ENCODE measurements at regions not wholly inside any gene's neighbourhood (a gene's known extent, or its start where the extent isn't known, plus 50 kb on each side); places are given as distances from the start of the nearest gene placed in this dataset.
"Not testable (repeated sequence)": the region's sequence is repeated elsewhere in the genome, so short reads cannot be mapped to it uniquely, and the experiment has no call there.

- peaks cover 0 to 13% of the 10 kb centered on the region in 2 donors for H3K9me3 ChIP-seq (ENCODE audit: control insufficient read depth in 2 of 2, insufficient read depth in 1 of 2, low read depth in 1 of 2, low read length in 1 of 2)
- no peaks in the 10 kb centered on the region for H3K36me3 ChIP-seq (ENCODE audit: control insufficient read depth in 3 of 3, insufficient read depth in 2 of 3, low read depth in 1 of 3, low read length in 3 of 3)
- FAIRE-seq, result no peak
- no peak overlapping the region for H3K27ac ChIP-seq (ENCODE audit: low read depth in 1 of 3, low read length in 2 of 3)
- no peaks in the 10 kb centered on the region for H3K27me3 ChIP-seq (ENCODE audit: control insufficient read depth in 3 of 3, insufficient read depth in 3 of 3, low read length in 3 of 3)
- no peaks in the 10 kb centered on the region for H3K4me1 ChIP-seq (ENCODE audit: control insufficient read depth in 3 of 3, insufficient read depth in 2 of 3, low read depth in 1 of 3, low read length in 2 of 3)
- no peak overlapping the region for H3K4me3 ChIP-seq (ENCODE audit: low read depth in 1 of 3, low read length in 3 of 3)
- DNase-seq, result no peak
These were observed 643.2 kb upstream of the SYNCRIP start for GRCh38 chr6:86285876-86286275.

- DNase-seq; H3K27ac ChIP-seq (ENCODE audit: low read depth in 1 of 3, low read length in 2 of 3); H3K4me1 ChIP-seq (ENCODE audit: control insufficient read depth in 3 of 3, insufficient read depth in 2 of 3, low read depth in 1 of 3, low read length in 2 of 3); FAIRE-seq; H3K27me3 ChIP-seq (ENCODE audit: control insufficient read depth in 3 of 3, insufficient read depth in 3 of 3, low read length in 3 of 3); H3K4me3 ChIP-seq (ENCODE audit: low read depth in 1 of 3, low read length in 3 of 3); H3K36me3 ChIP-seq (ENCODE audit: control insufficient read depth in 3 of 3, insufficient read depth in 2 of 3, low read depth in 1 of 3, low read length in 3 of 3): not testable (repeated sequence)
- H3K9me3 ChIP-seq (ENCODE audit: control insufficient read depth in 2 of 2, insufficient read depth in 1 of 2, low read depth in 1 of 2, low read length in 1 of 2), result peaks cover 0 to 13% of the 10 kb centered on the region in 2 donors
- WGBS, 3 donors, result 92 to 93% (median 92%) methylated on average over 16 to 22 of the region's 22 CpGs
These were observed 642.3 kb upstream of the SYNCRIP start for GRCh38 chr6:86284809-86285480.

GRCh38 chr6:86283596-86283995 lies 640.9 kb upstream of the SYNCRIP start:
- H3K27me3 ChIP-seq (ENCODE audit: control insufficient read depth in 3 of 3, insufficient read depth in 3 of 3, low read length in 3 of 3); DNase-seq; H3K27ac ChIP-seq (ENCODE audit: low read depth in 1 of 3, low read length in 2 of 3); FAIRE-seq; H3K36me3 ChIP-seq (ENCODE audit: control insufficient read depth in 3 of 3, insufficient read depth in 2 of 3, low read depth in 1 of 3, low read length in 3 of 3); H3K4me3 ChIP-seq (ENCODE audit: low read depth in 1 of 3, low read length in 3 of 3); H3K4me1 ChIP-seq (ENCODE audit: control insufficient read depth in 3 of 3, insufficient read depth in 2 of 3, low read depth in 1 of 3, low read length in 2 of 3): not testable (repeated sequence)
- 76 to 85% (median 82%) methylated on average over 6 of the region's 6 CpGs for WGBS, 3 donors
- peaks cover 0 to 13% of the 10 kb centered on the region in 2 donors for H3K9me3 ChIP-seq (ENCODE audit: control insufficient read depth in 2 of 2, insufficient read depth in 1 of 2, low read depth in 1 of 2, low read length in 1 of 2)

GRCh38 chr6:86276056-86276455 lies 633.4 kb upstream of the SYNCRIP start:
- no peaks in the 10 kb centered on the region for H3K36me3 ChIP-seq (ENCODE audit: control insufficient read depth in 3 of 3, insufficient read depth in 2 of 3, low read depth in 1 of 3, low read length in 3 of 3)
- no peak overlapping the region for H3K4me3 ChIP-seq (ENCODE audit: low read depth in 1 of 3, low read length in 3 of 3)
- no peaks in the 10 kb centered on the region for H3K4me1 ChIP-seq (ENCODE audit: control insufficient read depth in 3 of 3, insufficient read depth in 2 of 3, low read depth in 1 of 3, low read length in 2 of 3)
- no peak for DNase-seq
- H3K27me3 ChIP-seq (ENCODE audit: control insufficient read depth in 3 of 3, insufficient read depth in 3 of 3, low read length in 3 of 3), result no peaks in the 10 kb centered on the region
- H3K9me3 ChIP-seq (ENCODE audit: control insufficient read depth in 2 of 2, insufficient read depth in 1 of 2, low read depth in 1 of 2, low read length in 1 of 2), result peaks cover 2 to 17% of the 10 kb centered on the region in 2 donors
- WGBS, 3 donors, result 81 to 86% (median 85%) methylated on average over 5 of the region's 5 CpGs
- no peak overlapping the region for H3K27ac ChIP-seq (ENCODE audit: low read depth in 1 of 3, low read length in 2 of 3)
- no peak for FAIRE-seq

- Histone ChIP-seq H3K9me3 (ENCODE audit: control insufficient read depth in 2 of 2, insufficient read depth in 1 of 2, low read depth in 1 of 2, low read length in 1 of 2) (peaks cover 2 to 17% of the 10 kb centered on the region in 2 donors), H3K36me3 (ENCODE audit: control insufficient read depth in 3 of 3, insufficient read depth in 2 of 3, low read depth in 1 of 3, low read length in 3 of 3) (no peaks in the 10 kb centered on the region), H3K4me1 (ENCODE audit: control insufficient read depth in 3 of 3, insufficient read depth in 2 of 3, low read depth in 1 of 3, low read length in 2 of 3) (no peaks in the 10 kb centered on the region), H3K4me3 (ENCODE audit: low read depth in 1 of 3, low read length in 3 of 3) (no peak overlapping the region), H3K27ac (ENCODE audit: low read depth in 1 of 3, low read length in 2 of 3) (no peak overlapping the region), H3K27me3 (ENCODE audit: control insufficient read depth in 3 of 3, insufficient read depth in 3 of 3, low read length in 3 of 3) (no peaks in the 10 kb centered on the region)
- 51 to 73% (median 61%) methylated on average over 2 of the region's 2 CpGs for WGBS, 3 donors
- DNase-seq, result no peak
- no peak for FAIRE-seq
These were observed 631.2 kb upstream of the SYNCRIP start for GRCh38 chr6:86273936-86274335.

- no peaks in the 10 kb centered on the region for H3K9me3 ChIP-seq (ENCODE audit: control insufficient read depth in 2 of 2, insufficient read depth in 1 of 2, low read depth in 1 of 2, low read length in 1 of 2)
- H3K27me3 ChIP-seq (ENCODE audit: control insufficient read depth in 3 of 3, insufficient read depth in 3 of 3, low read length in 3 of 3), result no peaks in the 10 kb centered on the region
- no peak overlapping the region for H3K27ac ChIP-seq (ENCODE audit: low read depth in 1 of 3, low read length in 2 of 3)
- H3K4me1 ChIP-seq (ENCODE audit: control insufficient read depth in 3 of 3, insufficient read depth in 2 of 3, low read depth in 1 of 3, low read length in 2 of 3), result no peaks in the 10 kb centered on the region
- H3K4me3 ChIP-seq (ENCODE audit: low read depth in 1 of 3, low read length in 3 of 3), result no peak overlapping the region
- DNase-seq (no peak), FAIRE-seq (no peak)
- whole genome bisulfite sequencing, 3 donors, result 37 to 51% (median 46%) methylated on average over 4 of the region's 4 CpGs
- no peaks in the 10 kb centered on the region for H3K36me3 ChIP-seq (ENCODE audit: control insufficient read depth in 3 of 3, insufficient read depth in 2 of 3, low read depth in 1 of 3, low read length in 3 of 3)
These were observed 614.0 kb upstream of the SYNCRIP start for GRCh38 chr6:86256615-86257187.

GRCh38 chr6:86255973-86256372 lies 613.3 kb upstream of the SYNCRIP start:
- Histone ChIP-seq H3K9me3 (ENCODE audit: control insufficient read depth in 2 of 2, insufficient read depth in 1 of 2, low read depth in 1 of 2, low read length in 1 of 2) (no peaks in the 10 kb centered on the region), H3K27me3 (ENCODE audit: control insufficient read depth in 3 of 3, insufficient read depth in 3 of 3, low read length in 3 of 3) (no peaks in the 10 kb centered on the region), H3K4me3 (ENCODE audit: low read depth in 1 of 3, low read length in 3 of 3) (no peak overlapping the region), H3K27ac (ENCODE audit: low read depth in 1 of 3, low read length in 2 of 3) (no peak overlapping the region), H3K36me3 (ENCODE audit: control insufficient read depth in 3 of 3, insufficient read depth in 2 of 3, low read depth in 1 of 3, low read length in 3 of 3) (no peaks in the 10 kb centered on the region), H3K4me1 (ENCODE audit: control insufficient read depth in 3 of 3, insufficient read depth in 2 of 3, low read depth in 1 of 3, low read length in 2 of 3) (no peaks in the 10 kb centered on the region)
- DNase-seq (peak in 1 of 2 donors; percentile 21), FAIRE-seq (no peak)
- WGBS, 3 donors, result 6 to 43% (median 18%) methylated on average over 1 of the region's 1 CpG

GRCh38 chr6:86251106-86251505 lies 608.4 kb upstream of the SYNCRIP start:
- DNase-seq (no peak), FAIRE-seq (no peak)
- peaks cover 0 to 3% of the 10 kb centered on the region in 2 donors for H3K9me3 ChIP-seq (ENCODE audit: control insufficient read depth in 2 of 2, insufficient read depth in 1 of 2, low read depth in 1 of 2, low read length in 1 of 2)
- H3K27me3 ChIP-seq (ENCODE audit: control insufficient read depth in 3 of 3, insufficient read depth in 3 of 3, low read length in 3 of 3), result no peaks in the 10 kb centered on the region
- no peak overlapping the region for H3K4me3 ChIP-seq (ENCODE audit: low read depth in 1 of 3, low read length in 3 of 3)
- H3K27ac ChIP-seq (ENCODE audit: low read depth in 1 of 3, low read length in 2 of 3), result no peak overlapping the region
- WGBS, 3 donors, result 30 to 44% (median 38%) methylated on average over 1 of the region's 1 CpG
- no peaks in the 10 kb centered on the region for H3K4me1 ChIP-seq (ENCODE audit: control insufficient read depth in 3 of 3, insufficient read depth in 2 of 3, low read depth in 1 of 3, low read length in 2 of 3)
- no peaks in the 10 kb centered on the region for H3K36me3 ChIP-seq (ENCODE audit: control insufficient read depth in 3 of 3, insufficient read depth in 2 of 3, low read depth in 1 of 3, low read length in 3 of 3)

GRCh38 chr6:86217906-86218305 lies 575.2 kb upstream of the SYNCRIP start:
- Histone ChIP-seq H3K27me3 (ENCODE audit: control insufficient read depth in 3 of 3, insufficient read depth in 3 of 3, low read length in 3 of 3) (no peaks in the 10 kb centered on the region), H3K9me3 (ENCODE audit: control insufficient read depth in 2 of 2, insufficient read depth in 1 of 2, low read depth in 1 of 2, low read length in 1 of 2) (no peaks in the 10 kb centered on the region), H3K4me1 (ENCODE audit: control insufficient read depth in 3 of 3, insufficient read depth in 2 of 3, low read depth in 1 of 3, low read length in 2 of 3) (no peaks in the 10 kb centered on the region), H3K4me3 (ENCODE audit: low read depth in 1 of 3, low read length in 3 of 3) (no peak overlapping the region), H3K36me3 (ENCODE audit: control insufficient read depth in 3 of 3, insufficient read depth in 2 of 3, low read depth in 1 of 3, low read length in 3 of 3) (no peaks in the 10 kb centered on the region), H3K27ac (ENCODE audit: low read depth in 1 of 3, low read length in 2 of 3) (no peak overlapping the region)
- 30 to 81% (median 41%) methylated on average over 2 of the region's 2 CpGs for WGBS, 3 donors
- FAIRE-seq, result no peak
- no peak for DNase-seq

Data from small intestine (tissue), 7 donors.